ENCODE measurements at regions not wholly inside any gene's neighbourhood (a gene's known extent, or its start where the extent isn't known, plus 50 kb on each side); places are given as distances from the start of the nearest gene placed in this dataset.

DNA sequence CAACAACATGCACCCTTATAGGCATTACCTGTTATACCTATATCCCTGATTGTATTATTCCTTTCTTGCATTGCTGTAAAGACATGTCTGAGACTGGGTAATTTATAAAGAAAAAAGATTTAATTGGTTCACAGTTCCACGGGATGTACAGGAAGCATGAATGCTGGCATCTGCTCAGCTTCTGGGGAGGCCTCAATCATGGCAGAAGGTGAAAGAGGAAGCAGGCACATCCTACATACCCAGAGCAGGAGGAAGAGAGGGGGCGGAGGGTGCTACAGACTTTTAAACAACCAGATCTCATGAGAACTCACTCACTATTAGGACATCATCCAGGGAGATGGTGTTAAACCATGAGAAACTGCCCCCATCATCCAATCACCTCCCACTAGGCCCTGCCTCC is 191.7 kb upstream of the SPHKAP start:
- DNase-seq = no peak
- H3K27me3 ChIP-seq (ENCODE audit: control insufficient read depth in 2 of 2, insufficient read depth in 2 of 2, low read length in 2 of 2) = no peaks in the 10 kb centered on the region
- WGBS (ENCODE audit: insufficient coverage) = 0% methylated on average over 1 of the region's 2 CpGs

GRCh38 chr2:228372212-228372611 is 190.7 kb upstream of the SPHKAP start:
- 100% methylated on average over 2 of the region's 2 CpGs for WGBS (ENCODE audit: insufficient coverage)
- H3K27me3 ChIP-seq (ENCODE audit: control insufficient read depth in 2 of 2, insufficient read depth in 2 of 2, low read length in 2 of 2) = no peaks in the 10 kb centered on the region
- H3K4me1 ChIP-seq (ENCODE audit: control insufficient read depth in 1 of 2, insufficient read depth in 2 of 2, low read length in 2 of 2) = no peaks in the 10 kb centered on the region
- TF ChIP-seq, protein P1, sequence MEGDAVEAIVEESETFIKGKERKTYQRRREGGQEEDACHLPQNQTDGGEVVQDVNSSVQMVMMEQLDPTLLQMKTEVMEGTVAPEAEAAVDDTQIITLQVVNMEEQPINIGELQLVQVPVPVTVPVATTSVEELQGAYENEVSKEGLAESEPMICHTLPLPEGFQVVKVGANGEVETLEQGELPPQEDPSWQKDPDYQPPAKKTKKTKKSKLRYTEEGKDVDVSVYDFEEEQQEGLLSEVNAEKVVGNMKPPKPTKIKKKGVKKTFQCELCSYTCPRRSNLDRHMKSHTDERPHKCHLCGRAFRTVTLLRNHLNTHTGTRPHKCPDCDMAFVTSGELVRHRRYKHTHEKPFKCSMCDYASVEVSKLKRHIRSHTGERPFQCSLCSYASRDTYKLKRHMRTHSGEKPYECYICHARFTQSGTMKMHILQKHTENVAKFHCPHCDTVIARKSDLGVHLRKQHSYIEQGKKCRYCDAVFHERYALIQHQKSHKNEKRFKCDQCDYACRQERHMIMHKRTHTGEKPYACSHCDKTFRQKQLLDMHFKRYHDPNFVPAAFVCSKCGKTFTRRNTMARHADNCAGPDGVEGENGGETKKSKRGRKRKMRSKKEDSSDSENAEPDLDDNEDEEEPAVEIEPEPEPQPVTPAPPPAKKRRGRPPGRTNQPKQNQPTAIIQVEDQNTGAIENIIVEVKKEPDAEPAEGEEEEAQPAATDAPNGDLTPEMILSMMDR (IDR thresholded peaks at IDR 0.05) = no peak
- no peaks in the 10 kb centered on the region for H3K36me3 ChIP-seq (replicated peaks in 1 of 2; ENCODE audit: control insufficient read depth in 1 of 2, insufficient read depth in 2 of 2, low read length in 2 of 2)
- H3K4me3 ChIP-seq (replicated peaks in 1 of 3; ENCODE audit: low read depth in 2 of 3, low read length in 3 of 3) = no peak overlapping the region
- H3K27ac ChIP-seq (ENCODE audit: low read depth in 1 of 2, low read length in 2 of 2) = no peak overlapping the region
- H3K79me2 ChIP-seq (ENCODE audit: insufficient read depth, low read length) = no peaks in the 10 kb centered on the region
- no peak overlapping the region for H3K4me3 Mint-ChIP-seq
- H3K27me3 Mint-ChIP-seq (ENCODE audit: low read depth in 3 of 3) = no peaks in the 10 kb centered on the region
- intact Hi-C loops (cut with micrococcal nuclease) = no loop called here
- H3K27ac Mint-ChIP-seq = no peak overlapping the region
- H4K20me1 ChIP-seq (ENCODE audit: insufficient read depth, low read length) = no peaks in the 10 kb centered on the region
- no peak for DNase-seq
- H3K36me3 Mint-ChIP-seq = no peaks in the 10 kb centered on the region
- no peak overlapping the region for H3K9ac ChIP-seq (ENCODE audit: insufficient read depth, low read length, poor library complexity, severe bottlenecking)
- H3K9me3 Mint-ChIP-seq = peaks cover 0 to 21% (median 10%) of the 10 kb centered on the region in 7 donors
- H2AFZ ChIP-seq (ENCODE audit: insufficient read depth, low read depth, low read length, poor library complexity, severe bottlenecking) = no peak overlapping the region
- no peak overlapping the region for H3K4me2 ChIP-seq (replicated peaks; ENCODE audit: extremely low read depth, low read length, poor library complexity, severe bottlenecking)
- H3K4me1 Mint-ChIP-seq = no peaks in the 10 kb centered on the region
- H3K9me3 ChIP-seq (replicated peaks in 1 of 2; ENCODE audit: control insufficient read depth in 1 of 2, insufficient read depth in 1 of 2, low read length in 2 of 2) = peaks cover 22 to 24% of the 10 kb centered on the region in 2 donors

More for the DNA sequence above, 191.7 kb upstream of the SPHKAP start:
- H3K36me3 ChIP-seq (replicated peaks in 1 of 2; ENCODE audit: control insufficient read depth in 1 of 2, insufficient read depth in 2 of 2, low read length in 2 of 2) = no peaks in the 10 kb centered on the region
- no peak overlapping the region for H2AFZ ChIP-seq (ENCODE audit: insufficient read depth, low read depth, low read length, poor library complexity, severe bottlenecking)
- Mint-ChIP-seq H3K36me3 (no peaks in the 10 kb centered on the region), H3K27me3 (ENCODE audit: low read depth in 3 of 3) (no peaks in the 10 kb centered on the region), H3K4me3 (no peak overlapping the region), H3K27ac (no peak overlapping the region), H3K4me1 (peaks cover 3% of the 10 kb centered on the region), H3K9me3 (peaks cover 0 to 26% (median 10%) of the 10 kb centered on the region in 7 donors)
- peaks cover 19 to 24% of the 10 kb centered on the region in 2 donors for H3K9me3 ChIP-seq (replicated peaks in 1 of 2; ENCODE audit: control insufficient read depth in 1 of 2, insufficient read depth in 1 of 2, low read length in 2 of 2)
- intact Hi-C loops (cut with micrococcal nuclease) = no loop called here
- TF ChIP-seq, protein P1 (IDR thresholded peaks at IDR 0.05) = no peak
- H4K20me1 ChIP-seq (ENCODE audit: insufficient read depth, low read length) = no peaks in the 10 kb centered on the region
- no peak overlapping the region for H3K9ac ChIP-seq (ENCODE audit: insufficient read depth, low read length, poor library complexity, severe bottlenecking)
- H3K4me2 ChIP-seq (replicated peaks; ENCODE audit: extremely low read depth, low read length, poor library complexity, severe bottlenecking) = no peak overlapping the region
- no peaks in the 10 kb centered on the region for H3K4me1 ChIP-seq (ENCODE audit: control insufficient read depth in 1 of 2, insufficient read depth in 2 of 2, low read length in 2 of 2)
- no peak overlapping the region for H3K4me3 ChIP-seq (replicated peaks in 1 of 3; ENCODE audit: low read depth in 2 of 3, low read length in 3 of 3)
- no peaks in the 10 kb centered on the region for H3K79me2 ChIP-seq (ENCODE audit: insufficient read depth, low read length)
- H3K27ac ChIP-seq (ENCODE audit: low read depth in 1 of 2, low read length in 2 of 2) = no peak overlapping the region

All from CD14-positive monocyte (primary cell).